Cardiac muscle cell (in vitro differentiated cells and primary cell): ENCODE measurements at regions not wholly inside any gene's neighbourhood (a gene's known extent, or its start where the extent isn't known, plus 50 kb on each side); places are given as distances from the start of the nearest gene placed in this dataset.

Experiments
- DNase-seq, 2 donors: peaks; one replicate each; pipeline versions ENCODE4 v3.0.0 to v3.0.0-alpha.2; 2010 to 2017; ENCODE audit warnings: low read depth in 1 of 2, low spot score in 1 of 2
- H3K27ac ChIP-seq: fragments of 200-600 bp; sonication (generic); 2 replicates; pipeline ENCODE4 v1.5.1; 2016
- H3K27me3 ChIP-seq: fragments of 200-600 bp; sonication (generic); 2 replicates; pipeline ENCODE4 v1.6.0; 2016; ENCODE audit warnings: control low read depth
- H3K36me3 ChIP-seq: fragments of 200-600 bp; sonication (generic); 2 replicates; pipeline ENCODE4 v1.5.1; 2016; ENCODE audit warnings: control low read depth
- H3K4me1 ChIP-seq: fragments of 200-600 bp; sonication (generic); 2 replicates; pipeline ENCODE4 v1.8.1; 2017; ENCODE audit warnings: low read depth, mild to moderate bottlenecking, mixed run types
- H3K4me3 ChIP-seq: fragments of 200-600 bp; sonication (generic); 2 replicates; pipeline ENCODE4 v1.5.1; 2016; ENCODE audit warnings: mild to moderate bottlenecking
- H3K9me3 ChIP-seq: fragments of 200-600 bp; sonication (generic); 2 replicates; pipeline ENCODE4 v1.5.1; 2017; ENCODE audit warnings: low read depth, mild to moderate bottlenecking, control low read depth
- CTCF ChIP-seq: IDR thresholded peaks from 2 replicates; pipeline ENCODE4 v1.5.1; 2012; ENCODE audit warnings: low read depth, mild to moderate bottlenecking, low read length

GRCh38 chr10:58068809-58069208, 198.9 kb downstream of the IPMK start:
- H3K36me3 ChIP-seq: no peaks in the 10 kb centered on the region
- no peak for TF ChIP-seq CTCF
- DNase-seq: no peak
- no peaks in the 10 kb centered on the region for H3K9me3 ChIP-seq
- no peaks in the 10 kb centered on the region for H3K27me3 ChIP-seq
- no peaks in the 10 kb centered on the region for H3K4me1 ChIP-seq
- H3K27ac ChIP-seq: no peak overlapping the region
- H3K4me3 ChIP-seq: no peak overlapping the region

DNA sequence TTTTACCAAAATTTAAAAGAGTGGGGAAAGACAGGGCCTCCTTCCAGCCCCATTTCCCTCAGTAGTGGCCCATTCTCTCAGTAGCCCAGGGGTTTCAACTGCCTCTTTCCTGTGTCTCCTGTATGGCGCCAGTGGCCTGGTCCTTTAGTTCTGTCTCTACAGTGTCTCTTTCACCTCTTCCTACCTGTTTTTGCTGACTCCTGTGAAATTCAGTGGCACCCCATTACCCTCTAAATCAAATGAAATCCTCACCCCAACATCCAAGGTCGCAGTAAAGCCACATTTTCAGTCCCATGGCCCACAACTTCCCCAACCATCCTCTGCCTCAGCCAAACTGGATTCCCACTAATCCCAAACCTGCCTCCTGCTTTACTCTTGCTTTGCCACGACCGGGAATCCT, 200.7 kb downstream of the IPMK start:
- Histone ChIP-seq H3K36me3 (no peaks in the 10 kb centered on the region), H3K4me1 (no peaks in the 10 kb centered on the region), H3K27me3 (no peaks in the 10 kb centered on the region), H3K9me3 (no peaks in the 10 kb centered on the region), H3K4me3 (no peak overlapping the region), H3K27ac (no peak overlapping the region)
- DNase-seq: no peak
- no peak for TF ChIP-seq CTCF

DNA sequence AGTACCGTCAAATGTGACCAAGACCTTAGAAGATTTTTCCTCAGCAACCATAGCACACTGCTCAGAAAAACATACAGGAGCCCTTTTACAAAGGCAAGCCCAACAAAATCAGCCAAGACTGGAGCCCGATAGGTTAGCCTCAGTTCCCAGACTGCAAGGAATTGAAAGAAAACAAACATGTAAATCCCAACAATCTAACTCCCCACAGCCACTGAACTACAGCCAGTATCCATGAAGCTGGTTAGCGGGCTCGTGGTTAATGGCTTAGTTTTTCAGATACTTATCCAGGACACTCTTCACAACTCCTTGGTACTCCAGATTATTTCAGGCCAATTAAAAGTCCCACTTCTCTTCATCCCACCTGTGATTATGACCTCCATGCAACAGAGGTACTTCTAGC, 201.6 kb downstream of the IPMK start:
- no peak for TF ChIP-seq CTCF
- no peaks in the 10 kb centered on the region for H3K4me1 ChIP-seq
- no peak for DNase-seq

DNA sequence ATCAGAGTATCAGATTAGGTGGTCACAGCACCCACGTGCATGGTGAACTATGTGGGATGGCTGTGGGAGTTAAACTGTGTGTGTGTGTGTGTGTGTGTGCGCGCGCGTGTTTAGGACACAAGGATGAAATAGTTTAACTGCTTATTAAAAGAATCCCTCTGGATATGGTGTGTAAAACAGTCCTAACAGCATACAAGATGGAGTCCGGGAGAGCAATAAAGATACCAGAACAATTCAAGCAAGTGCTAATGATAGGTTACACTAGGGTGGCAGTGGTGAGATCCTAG, 202.2 kb downstream of the IPMK start:
- Histone ChIP-seq H3K4me1 (no peaks in the 10 kb centered on the region), H3K4me3 (no peak overlapping the region), H3K27me3 (no peaks in the 10 kb centered on the region), H3K9me3 (no peaks in the 10 kb centered on the region), H3K36me3 (no peaks in the 10 kb centered on the region), H3K27ac (no peak overlapping the region)
- TF ChIP-seq CTCF: no peak
- DNase-seq: no peak

More for the DNA sequence above, 201.6 kb downstream of the IPMK start:
- H3K27ac ChIP-seq: no peak overlapping the region
- no peaks in the 10 kb centered on the region for H3K36me3 ChIP-seq
- no peak overlapping the region for H3K4me3 ChIP-seq
- no peaks in the 10 kb centered on the region for H3K9me3 ChIP-seq
- no peaks in the 10 kb centered on the region for H3K27me3 ChIP-seq

DNA sequence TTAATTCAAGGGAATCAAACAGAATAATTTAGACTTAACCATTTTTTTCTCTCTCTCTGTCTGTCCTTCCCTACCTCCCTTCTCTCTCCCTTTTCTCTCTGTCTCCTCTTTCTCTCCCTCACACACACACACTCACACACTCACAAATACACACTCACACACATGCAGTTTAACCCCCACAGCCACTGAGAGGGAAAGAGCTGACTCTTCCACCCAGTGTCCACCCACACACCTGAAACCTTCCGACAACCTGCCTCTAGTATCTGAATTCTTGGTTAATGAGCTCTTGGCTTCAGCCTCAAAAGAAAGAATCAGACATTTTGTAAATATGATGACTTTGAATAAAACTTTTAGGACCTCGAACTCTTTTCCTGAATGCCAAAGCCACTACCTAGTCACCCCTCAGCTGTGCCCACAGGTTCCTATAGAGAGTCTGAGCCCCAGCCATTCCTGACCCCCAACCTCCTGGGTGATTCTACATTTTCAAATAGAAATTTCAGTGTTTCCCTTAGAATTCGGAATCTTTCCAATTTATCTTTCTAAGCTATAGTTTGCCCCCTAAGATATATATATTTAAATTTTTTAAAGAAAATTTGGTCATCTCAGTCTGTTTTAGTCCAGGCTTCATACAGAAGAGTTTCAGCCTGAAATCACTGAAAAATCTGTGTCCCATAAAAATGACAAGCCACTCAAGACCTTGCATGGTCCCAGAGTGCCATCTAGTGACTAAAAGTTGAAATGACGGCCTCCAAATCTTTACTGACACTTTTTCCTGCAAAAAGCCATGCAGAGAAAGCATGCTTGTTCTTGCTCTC, 202.8 kb downstream of the IPMK start:
- H3K36me3 ChIP-seq: no peaks in the 10 kb centered on the region
- H3K27ac ChIP-seq: no peak overlapping the region
- no peaks in the 10 kb centered on the region for H3K27me3 ChIP-seq
- H3K9me3 ChIP-seq: no peaks in the 10 kb centered on the region
- no peaks in the 10 kb centered on the region for H3K4me1 ChIP-seq
- peak; percentile 80 for TF ChIP-seq CTCF
- peak; percentile 51 to 66 for DNase-seq
- H3K4me3 ChIP-seq: no peak overlapping the region
